HepG2 (cell line): ENCODE measurements at regions not wholly inside any gene's neighbourhood (a gene's known extent, or its start where the extent isn't known, plus 50 kb on each side); places are given as distances from the start of the nearest gene placed in this dataset.
A peak's percentile ranks its signal among the peaks of the same experiment; 100 is the strongest.

Experiments used
- AGO1 ChIP-seq: fragments of 200-400 bp; formaldehyde crosslinking; IDR thresholded peaks from 2 replicates; pipeline ENCODE4 v1.6.1; 2017; ENCODE audit warnings: mild to moderate bottlenecking, low read depth, low read length, moderate library complexity; ENCODE audit not compliant: poor library complexity, severe bottlenecking
- BCL3 ChIP-seq: sonication (generic); formaldehyde crosslinking; IDR thresholded peaks from 2 replicates; pipeline ENCODE4 v1.5.1; 2020; ENCODE audit warnings: mild to moderate bottlenecking, missing genetic modification reagents, moderate library complexity
- CCDC6 ChIP-seq: sonication (generic); formaldehyde crosslinking; IDR thresholded peaks from 2 replicates; pipeline ENCODE4 v1.8.1; 2022; ENCODE audit warnings: mild to moderate bottlenecking, missing genetic modification reagents, moderate library complexity
- CTCF ChIP-seq: sonication (generic); formaldehyde crosslinking; IDR thresholded peaks from 2 replicates; pipeline ENCODE4 v1.5.0; 2020; ENCODE audit warnings: mild to moderate bottlenecking, missing genetic modification reagents, moderate library complexity
- EP300 ChIP-seq, 3 experiments: sonication (generic) in 1 of 3; formaldehyde crosslinking in 1 of 3; IDR thresholded peaks; 2 replicates each; pipeline versions ENCODE4 v1.5.1 to v1.6.1; 2011 to 2020; ENCODE audit warnings: low read depth in 2 of 3, low read length in 2 of 3, borderline replicate concordance in 1 of 3, improper control_type of control experiment in 1 of 3, mild to moderate bottlenecking in 1 of 3, missing genetic modification reagents in 1 of 3, moderate library complexity in 1 of 3
- HMG20A ChIP-seq: IDR thresholded peaks from 2 replicates; pipeline ENCODE4 v1.6.1; 2016; ENCODE audit warnings: borderline replicate concordance
- HOXD1 ChIP-seq: sonication (generic); formaldehyde crosslinking; IDR thresholded peaks from 2 replicates; pipeline ENCODE4 v1.5.0; 2020; ENCODE audit warnings: missing genetic modification reagents
- PRMT3 ChIP-seq: sonication (generic); formaldehyde crosslinking; IDR thresholded peaks from 2 replicates; pipeline ENCODE4 v1.8.1; 2022; ENCODE audit warnings: low read depth, mild to moderate bottlenecking, moderate library complexity, missing genetic modification reagents, borderline replicate concordance
- RNF2 ChIP-seq: fragments of 450-650 bp; conservative IDR thresholded peaks from 2 replicates; pipeline ENCODE4 v1.6.1; 2016; ENCODE audit warnings: low read depth
- SOX13 ChIP-seq, 3 experiments: fragments of 450-650 bp in 1 of 3; sonication (generic) in 1 of 3; formaldehyde crosslinking in 1 of 3; IDR thresholded peaks in 2 of 3; conservative IDR thresholded peaks in 1 of 3; 2 replicates each; pipeline versions ENCODE4 v1.5.0 to v1.6.1; 2016 to 2020; ENCODE audit warnings: antibody characterized with exemption in 1 of 3, mild to moderate bottlenecking in 1 of 3, missing compliant biosample characterization in 1 of 3, missing genetic modification reagents in 1 of 3, moderate library complexity in 1 of 3
- ZBTB3 ChIP-seq: sonication (generic); formaldehyde crosslinking; IDR thresholded peaks from 2 replicates; pipeline ENCODE4 v1.4.0; 2020; ENCODE audit warnings: low read depth, mild to moderate bottlenecking, moderate library complexity, missing genetic modification reagents, borderline replicate concordance
- ZBTB37 ChIP-seq: sonication (generic); formaldehyde crosslinking; IDR thresholded peaks from 2 replicates; pipeline ENCODE4 v1.4.0; 2020; ENCODE audit warnings: mild to moderate bottlenecking, missing genetic modification reagents
- ZNF234 ChIP-seq: sonication (generic); formaldehyde crosslinking; conservative IDR thresholded peaks from 2 replicates; pipeline ENCODE4 v1.5.1; 2020; ENCODE audit warnings: mild to moderate bottlenecking, missing genetic modification reagents
- ZNF317 ChIP-seq: sonication (generic); formaldehyde crosslinking; IDR thresholded peaks from 2 replicates; pipeline ENCODE4 v1.5.0; 2020; ENCODE audit warnings: mild to moderate bottlenecking, missing genetic modification reagents
- ZNF34 ChIP-seq: sonication (generic); formaldehyde crosslinking; IDR thresholded peaks from 2 replicates; pipeline ENCODE4 v1.4.0; 2020; ENCODE audit warnings: mild to moderate bottlenecking, missing genetic modification reagents, borderline replicate concordance
- ZNF737 ChIP-seq: sonication (generic); formaldehyde crosslinking; IDR thresholded peaks from 2 replicates; pipeline ENCODE4 v1.5.0; 2020; ENCODE audit warnings: missing genetic modification reagents, mild to moderate bottlenecking, borderline replicate concordance
- ZSCAN20 ChIP-seq: sonication (generic); formaldehyde crosslinking; IDR thresholded peaks from 2 replicates; pipeline ENCODE4 v1.4.0; 2020; ENCODE audit warnings: missing genetic modification reagents, mild to moderate bottlenecking, borderline replicate concordance
- ZSCAN30 ChIP-seq: sonication (generic); formaldehyde crosslinking; IDR thresholded peaks from 2 replicates; pipeline ENCODE4 v1.5.0; 2020; ENCODE audit warnings: mild to moderate bottlenecking, missing genetic modification reagents
- TF ChIP-seq, protein P1 (sequence below): sonication (generic); formaldehyde crosslinking; IDR thresholded peaks from 2 replicates; pipeline ENCODE4 v1.4.0; 2020; ENCODE audit warnings: missing genetic modification reagents
- TF ChIP-seq, protein P2 (sequence below): IDR thresholded peaks from 2 replicates; pipeline ENCODE4 v1.6.1; 2016; ENCODE audit warnings: missing genetic modification reagents, missing compliant biosample characterization

DNA sequence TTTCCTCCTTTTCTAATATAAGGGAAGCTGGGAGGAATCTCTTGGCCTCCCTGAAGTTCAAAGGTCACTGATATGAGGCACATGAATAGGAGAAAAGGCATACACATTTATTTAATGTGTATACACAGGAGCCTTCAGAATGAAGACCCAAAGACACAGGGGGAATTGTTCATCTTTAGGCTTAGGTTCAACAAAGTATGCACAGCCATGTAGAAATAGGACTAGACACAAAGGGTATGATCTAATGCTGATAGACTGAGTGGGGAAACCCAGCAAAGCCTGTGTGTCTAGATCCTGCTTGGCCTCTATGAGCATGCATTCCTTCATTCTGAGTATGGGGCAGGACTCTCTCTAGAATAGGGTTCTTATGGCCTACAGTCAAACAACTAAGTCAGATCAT, 177.1 kb upstream of the RFC3 start (continued):
- TF ChIP-seq ZNF234 (CRISPR knock-in tag) (no peak), SOX13 (IDR thresholded peaks at IDR 0.05) (0 out of 2 replicates have a peak, but pooled peaks have one; percentile 30), SOX13 (CRISPR knock-in tag; conservative IDR thresholded peaks at IDR 0.05 in 1 of 2, IDR thresholded peaks at IDR 0.05 in 1 of 2) (peak in 1 of 2 experiments; percentile 83; a peak in 2 of 4 replicates), ZBTB37 (no peak), CTCF (CRISPR knock-in tag) (no peak), ZNF317 (no peak), CCDC6 (CRISPR knock-in tag) (no peak), EP300 (IDR thresholded peaks at IDR 0.05; ENCODE audit: low read depth in 2 of 2, low read length in 2 of 2) (peak in 1 of 2 experiments; percentile 70; a peak in 2 of 4 replicates), EP300 (CRISPR knock-in tag; IDR thresholded peaks at IDR 0.05; ENCODE audit: borderline replicate concordance) (no peak; the same call in 1 of the 2 replicates), HMG20A (CRISPR knock-in tag) (peak; percentile 14; the same call in 1 of the 2 replicates), PRMT3 (no peak), ZSCAN20 (CRISPR knock-in tag) (no peak), ZNF737 (CRISPR knock-in tag) (no peak), ZNF34 (CRISPR knock-in tag) (no peak), AGO1 (no peak), ZSCAN30 (CRISPR knock-in tag) (no peak), ZBTB3 (no peak), RNF2 (no peak), BCL3 (CRISPR knock-in tag) (no peak), HOXD1 (CRISPR knock-in tag) (no peak)
- TF ChIP-seq, protein P1, sequence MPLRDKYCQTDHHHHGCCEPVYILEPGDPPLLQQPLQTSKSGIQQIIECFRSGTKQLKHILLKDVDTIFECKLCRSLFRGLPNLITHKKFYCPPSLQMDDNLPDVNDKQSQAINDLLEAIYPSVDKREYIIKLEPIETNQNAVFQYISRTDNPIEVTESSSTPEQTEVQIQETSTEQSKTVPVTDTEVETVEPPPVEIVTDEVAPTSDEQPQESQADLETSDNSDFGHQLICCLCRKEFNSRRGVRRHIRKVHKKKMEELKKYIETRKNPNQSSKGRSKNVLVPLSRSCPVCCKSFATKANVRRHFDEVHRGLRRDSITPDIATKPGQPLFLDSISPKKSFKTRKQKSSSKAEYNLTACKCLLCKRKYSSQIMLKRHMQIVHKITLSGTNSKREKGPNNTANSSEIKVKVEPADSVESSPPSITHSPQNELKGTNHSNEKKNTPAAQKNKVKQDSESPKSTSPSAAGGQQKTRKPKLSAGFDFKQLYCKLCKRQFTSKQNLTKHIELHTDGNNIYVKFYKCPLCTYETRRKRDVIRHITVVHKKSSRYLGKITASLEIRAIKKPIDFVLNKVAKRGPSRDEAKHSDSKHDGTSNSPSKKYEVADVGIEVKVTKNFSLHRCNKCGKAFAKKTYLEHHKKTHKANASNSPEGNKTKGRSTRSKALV (CRISPR knock-in tag): no peak
- TF ChIP-seq, protein P2, sequence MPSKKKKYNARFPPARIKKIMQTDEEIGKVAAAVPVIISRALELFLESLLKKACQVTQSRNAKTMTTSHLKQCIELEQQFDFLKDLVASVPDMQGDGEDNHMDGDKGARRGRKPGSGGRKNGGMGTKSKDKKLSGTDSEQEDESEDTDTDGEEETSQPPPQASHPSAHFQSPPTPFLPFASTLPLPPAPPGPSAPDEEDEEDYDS (CRISPR knock-in tag): no peak
